A549 (cell line): ENCODE measurements at regions not wholly inside any gene's neighbourhood (a gene's known extent, or its start where the extent isn't known, plus 50 kb on each side); places are given as distances from the start of the nearest gene placed in this dataset.

ENCODE experiments used
- POLR2A ChIP-seq: IDR thresholded peaks from 2 replicates; pipeline ENCODE4 v1.6.1; 2012; ENCODE audit warnings: mild to moderate bottlenecking, low read length
- POLR2AphosphoS2 ChIP-seq: conservative IDR thresholded peaks from 2 replicates; pipeline ENCODE4 v1.6.1; 2012; ENCODE audit warnings: low read length, improper control_type of control experiment, inconsistent platforms
- REST ChIP-seq: fragments of 200-600 bp; sonication (generic); IDR thresholded peaks from 2 replicates; pipeline ENCODE4 v1.6.1; 2016; ENCODE audit warnings: antibody characterized with exemption, mild to moderate bottlenecking, moderate library complexity
- TF ChIP-seq, protein P1 (sequence below): fragments of >200 bp; sonication (Bioruptor Twin); formaldehyde crosslinking; IDR thresholded peaks from 3 replicates; pipeline ENCODE4 v1.5.1; 2016

DNA sequence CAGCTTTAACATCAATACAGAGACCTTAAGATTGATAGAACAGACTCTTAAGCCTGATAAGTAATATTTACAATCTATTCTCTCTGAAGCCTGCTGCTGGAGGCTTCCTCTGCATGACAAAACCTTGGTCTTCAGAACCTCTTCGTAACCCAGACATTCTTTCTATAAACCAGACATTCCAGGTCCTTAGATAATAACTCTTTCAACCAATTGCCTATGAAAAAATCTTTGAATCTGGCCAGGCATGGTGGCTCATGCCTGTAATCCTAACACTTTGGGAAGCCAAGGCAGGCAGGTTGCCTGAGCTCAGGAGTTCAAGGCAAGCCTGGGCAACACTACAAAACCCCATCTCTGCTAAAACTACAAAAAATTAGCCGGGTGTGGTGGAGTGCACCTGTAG lies 327.8 kb downstream of the ENC1 start:
- TF ChIP-seq POLR2A (no peak), POLR2AphosphoS2 (no peak), REST (no peak)
- TF ChIP-seq, protein P1, sequence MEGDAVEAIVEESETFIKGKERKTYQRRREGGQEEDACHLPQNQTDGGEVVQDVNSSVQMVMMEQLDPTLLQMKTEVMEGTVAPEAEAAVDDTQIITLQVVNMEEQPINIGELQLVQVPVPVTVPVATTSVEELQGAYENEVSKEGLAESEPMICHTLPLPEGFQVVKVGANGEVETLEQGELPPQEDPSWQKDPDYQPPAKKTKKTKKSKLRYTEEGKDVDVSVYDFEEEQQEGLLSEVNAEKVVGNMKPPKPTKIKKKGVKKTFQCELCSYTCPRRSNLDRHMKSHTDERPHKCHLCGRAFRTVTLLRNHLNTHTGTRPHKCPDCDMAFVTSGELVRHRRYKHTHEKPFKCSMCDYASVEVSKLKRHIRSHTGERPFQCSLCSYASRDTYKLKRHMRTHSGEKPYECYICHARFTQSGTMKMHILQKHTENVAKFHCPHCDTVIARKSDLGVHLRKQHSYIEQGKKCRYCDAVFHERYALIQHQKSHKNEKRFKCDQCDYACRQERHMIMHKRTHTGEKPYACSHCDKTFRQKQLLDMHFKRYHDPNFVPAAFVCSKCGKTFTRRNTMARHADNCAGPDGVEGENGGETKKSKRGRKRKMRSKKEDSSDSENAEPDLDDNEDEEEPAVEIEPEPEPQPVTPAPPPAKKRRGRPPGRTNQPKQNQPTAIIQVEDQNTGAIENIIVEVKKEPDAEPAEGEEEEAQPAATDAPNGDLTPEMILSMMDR: no peak
